ENCODE measurements at regions not wholly inside any gene's neighbourhood (a gene's known extent, or its start where the extent isn't known, plus 50 kb on each side); places are given as distances from the start of the nearest gene placed in this dataset.

- no peak overlapping the region for H3K4me3 ChIP-seq (ENCODE audit: low read length)
- Mint-ChIP-seq H3K27ac (no peak overlapping the region), H3K9me3 (peaks cover 10% of the 10 kb centered on the region), H3K36me3 (ENCODE audit: low read depth) (no peaks in the 10 kb centered on the region), H3K4me3 (no peak overlapping the region), H3K4me1 (peaks cover 7% of the 10 kb centered on the region), H3K27me3 (ENCODE audit: insufficient read depth) (peaks cover 1% of the 10 kb centered on the region)
- H3K27me3 ChIP-seq (ENCODE audit: control insufficient read depth, insufficient read depth, low read length, poor library complexity, severe bottlenecking) = no peaks in the 10 kb centered on the region
- no peak for DNase-seq
- 95 to 100% methylated on average over 3 to 19 of the region's 19 CpGs for WGBS, 2 experiments (ENCODE audit: insufficient coverage in 1 of 2, insufficient read length in 1 of 2)
- H3K9me3 ChIP-seq (ENCODE audit: control insufficient read depth, low read length) = no peaks in the 10 kb centered on the region
- H3K36me3 ChIP-seq (ENCODE audit: control insufficient read depth, insufficient read depth, low read length) = no peaks in the 10 kb centered on the region
- H3K27ac ChIP-seq (ENCODE audit: low read depth, low read length) = no peak overlapping the region
- no peak overlapping the region for H3K9ac ChIP-seq (ENCODE audit: extremely low read depth, low read length, poor library complexity, severe bottlenecking)
- H3K4me1 ChIP-seq (ENCODE audit: control insufficient read depth, insufficient read depth, low read length) = peaks cover 6% of the 10 kb centered on the region
- TF ChIP-seq, protein P1, sequence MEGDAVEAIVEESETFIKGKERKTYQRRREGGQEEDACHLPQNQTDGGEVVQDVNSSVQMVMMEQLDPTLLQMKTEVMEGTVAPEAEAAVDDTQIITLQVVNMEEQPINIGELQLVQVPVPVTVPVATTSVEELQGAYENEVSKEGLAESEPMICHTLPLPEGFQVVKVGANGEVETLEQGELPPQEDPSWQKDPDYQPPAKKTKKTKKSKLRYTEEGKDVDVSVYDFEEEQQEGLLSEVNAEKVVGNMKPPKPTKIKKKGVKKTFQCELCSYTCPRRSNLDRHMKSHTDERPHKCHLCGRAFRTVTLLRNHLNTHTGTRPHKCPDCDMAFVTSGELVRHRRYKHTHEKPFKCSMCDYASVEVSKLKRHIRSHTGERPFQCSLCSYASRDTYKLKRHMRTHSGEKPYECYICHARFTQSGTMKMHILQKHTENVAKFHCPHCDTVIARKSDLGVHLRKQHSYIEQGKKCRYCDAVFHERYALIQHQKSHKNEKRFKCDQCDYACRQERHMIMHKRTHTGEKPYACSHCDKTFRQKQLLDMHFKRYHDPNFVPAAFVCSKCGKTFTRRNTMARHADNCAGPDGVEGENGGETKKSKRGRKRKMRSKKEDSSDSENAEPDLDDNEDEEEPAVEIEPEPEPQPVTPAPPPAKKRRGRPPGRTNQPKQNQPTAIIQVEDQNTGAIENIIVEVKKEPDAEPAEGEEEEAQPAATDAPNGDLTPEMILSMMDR (conservative IDR thresholded peaks at IDR 0.05) = no peak
These were observed 177.0 kb downstream of the MSX2 start for GRCh38 chr5:174901336-174901735.

GRCh38 chr5:174900240-174900865, 176.0 kb downstream of the MSX2 start:
- H3K9me3 ChIP-seq (ENCODE audit: control insufficient read depth, low read length) = no peaks in the 10 kb centered on the region
- H3K27me3 ChIP-seq (ENCODE audit: control insufficient read depth, insufficient read depth, low read length, poor library complexity, severe bottlenecking) = no peaks in the 10 kb centered on the region
- Mint-ChIP-seq H3K9me3 (peaks cover 10% of the 10 kb centered on the region), H3K4me1 (peaks cover 6% of the 10 kb centered on the region), H3K27ac (no peak overlapping the region), H3K4me3 (no peak overlapping the region), H3K36me3 (ENCODE audit: low read depth) (no peaks in the 10 kb centered on the region), H3K27me3 (ENCODE audit: insufficient read depth) (no peaks in the 10 kb centered on the region)
- H3K9ac ChIP-seq (ENCODE audit: extremely low read depth, low read length, poor library complexity, severe bottlenecking) = no peak overlapping the region
- TF ChIP-seq, protein P1 (conservative IDR thresholded peaks at IDR 0.05) = no peak
- H3K36me3 ChIP-seq (ENCODE audit: control insufficient read depth, insufficient read depth, low read length) = no peaks in the 10 kb centered on the region
- H3K4me3 ChIP-seq (ENCODE audit: low read length) = no peak overlapping the region
- no peak for DNase-seq
- WGBS, 2 experiments (ENCODE audit: insufficient coverage in 1 of 2, insufficient read length in 1 of 2) = 89 to 92% methylated on average over 7 of the region's 7 CpGs
- no peak overlapping the region for H3K27ac ChIP-seq (ENCODE audit: low read depth, low read length)
- peaks cover 6% of the 10 kb centered on the region for H3K4me1 ChIP-seq (ENCODE audit: control insufficient read depth, insufficient read depth, low read length)

- Histone ChIP-seq H3K9ac (ENCODE audit: extremely low read depth, low read length, poor library complexity, severe bottlenecking) (no peak overlapping the region), H3K4me3 (ENCODE audit: low read length) (no peak overlapping the region), H3K9me3 (ENCODE audit: control insufficient read depth, low read length) (no peaks in the 10 kb centered on the region), H3K27me3 (ENCODE audit: control insufficient read depth, insufficient read depth, low read length, poor library complexity, severe bottlenecking) (no peaks in the 10 kb centered on the region), H3K27ac (ENCODE audit: low read depth, low read length) (no peak overlapping the region), H3K4me1 (ENCODE audit: control insufficient read depth, insufficient read depth, low read length) (no peaks in the 10 kb centered on the region), H3K36me3 (ENCODE audit: control insufficient read depth, insufficient read depth, low read length) (no peaks in the 10 kb centered on the region)
- WGBS, 2 experiments (ENCODE audit: insufficient coverage in 1 of 2, insufficient read length in 1 of 2) = 90 to 95% methylated on average over 4 of the region's 4 CpGs
- no peak overlapping the region for H3K27ac Mint-ChIP-seq
- H3K9me3 Mint-ChIP-seq = peaks cover 10% of the 10 kb centered on the region
- DNase-seq = no peak
- no peaks in the 10 kb centered on the region for H3K36me3 Mint-ChIP-seq (ENCODE audit: low read depth)
- H3K4me3 Mint-ChIP-seq = no peak overlapping the region
- TF ChIP-seq, protein P1 (conservative IDR thresholded peaks at IDR 0.05) = no peak
- H3K4me1 Mint-ChIP-seq = no peaks in the 10 kb centered on the region
- no peaks in the 10 kb centered on the region for H3K27me3 Mint-ChIP-seq (ENCODE audit: insufficient read depth)
These were observed 173.0 kb downstream of the MSX2 start for GRCh38 chr5:174897281-174897950.

Measured in endodermal cell (in vitro differentiated cells).